Vagina (tissue), 2 donors: ENCODE measurements at regions not wholly inside any gene's neighbourhood (a gene's known extent, or its start where the extent isn't known, plus 50 kb on each side); places are given as distances from the start of the nearest gene placed in this dataset.

ENCODE experiments used
- DNase-seq, 2 donors: peaks; one replicate each; pipeline ENCODE4 v3.0.0-alpha.2; 2017; ENCODE audit errors: extremely low spot score in 2 of 2
- H3K27ac ChIP-seq: fragments of 200-600 bp; sonication (generic); one replicate; pipeline ENCODE4 v1.5.1; 2019
- H3K27me3 ChIP-seq: fragments of 200-600 bp; sonication (generic); one replicate; pipeline ENCODE4 v1.5.1; 2019
- H3K36me3 ChIP-seq, 2 donors: fragments of 200-600 bp; sonication (generic); one replicate each; pipeline ENCODE4 v1.5.1; 2017 to 2019
- H3K4me1 ChIP-seq: fragments of 200-600 bp; sonication (generic); one replicate; pipeline ENCODE4 v1.5.1; 2019
- H3K4me3 ChIP-seq, 2 donors: fragments of 200-600 bp; sonication (generic); 1 replicate in 1 of 2; 2 replicates in 1 of 2; pipeline ENCODE4 v1.5.1; 2016 to 2019
- H3K9me3 ChIP-seq: fragments of 200-600 bp; sonication (generic); one replicate; pipeline ENCODE4 v1.5.1; 2019
- CTCF ChIP-seq, 3 experiments: fragments of 450-650 bp in 2 of 3; fragments of 200-600 bp in 1 of 3; sonication (generic) in 1 of 3; IDR thresholded peaks; one replicate each; pipeline ENCODE4 v1.5.1; 2017 to 2019; ENCODE audit warnings: antibody characterized with exemption in 3 of 3, mild to moderate bottlenecking in 2 of 3, moderate library complexity in 2 of 3
- POLR2A ChIP-seq, 2 donors: fragments of 450-650 bp; IDR thresholded peaks; one replicate each; pipeline ENCODE4 v1.6.1; 2017; ENCODE audit warnings: antibody characterized with exemption in 2 of 2, mild to moderate bottlenecking in 2 of 2, moderate library complexity in 2 of 2
- POLR2AphosphoS5 ChIP-seq, 2 donors: sonication (generic); formaldehyde crosslinking; IDR thresholded peaks; one replicate each; pipeline ENCODE4 v1.9.0; 2017; ENCODE audit warnings: antibody characterized with exemption in 2 of 2, mild to moderate bottlenecking in 2 of 2, low read depth in 1 of 2; ENCODE audit not compliant: insufficient read depth in 1 of 2
- intact Hi-C: fragments of 100-400 bp; cut with DNase I; formaldehyde crosslinking; loops from one replicate; pipeline ENCODE4 v1.15.1; 2023

- TF ChIP-seq CTCF (IDR thresholded peaks at IDR 0.05), result no peak
- no peak for TF ChIP-seq POLR2A (IDR thresholded peaks at IDR 0.05)
- no peak for TF ChIP-seq POLR2AphosphoS5 (IDR thresholded peaks at IDR 0.05; ENCODE audit: insufficient read depth in 1 of 2, low read depth in 1 of 2)
- H3K4me3 ChIP-seq, result no peak overlapping the region
- no peaks in the 10 kb centered on the region for H3K9me3 ChIP-seq
- no peaks in the 10 kb centered on the region for H3K27me3 ChIP-seq
- no peaks in the 10 kb centered on the region for H3K4me1 ChIP-seq
- H3K36me3 ChIP-seq, result no peaks in the 10 kb centered on the region
- no peak overlapping the region for H3K27ac ChIP-seq
- no peak for DNase-seq
- intact Hi-C loops, result no loop called here
Measured at GRCh38 chr5:12217039-12217438, 312.8 kb upstream of the CTNND2 start.

GRCh38 chr5:12214267-12215015 lies 310.2 kb upstream of the CTNND2 start:
- Histone ChIP-seq H3K27ac (no peak overlapping the region), H3K27me3 (no peaks in the 10 kb centered on the region), H3K36me3 (no peaks in the 10 kb centered on the region), H3K4me1 (no peaks in the 10 kb centered on the region), H3K9me3 (no peaks in the 10 kb centered on the region), H3K4me3 (no peak overlapping the region)
- no peak for DNase-seq
- intact Hi-C loops, result no loop called here
- TF ChIP-seq CTCF (IDR thresholded peaks at IDR 0.05) (no peak), POLR2A (IDR thresholded peaks at IDR 0.05) (no peak), POLR2AphosphoS5 (IDR thresholded peaks at IDR 0.05; ENCODE audit: insufficient read depth in 1 of 2, low read depth in 1 of 2) (no peak)

- Histone ChIP-seq H3K27me3 (no peaks in the 10 kb centered on the region), H3K36me3 (no peaks in the 10 kb centered on the region), H3K4me1 (no peaks in the 10 kb centered on the region), H3K27ac (no peak overlapping the region), H3K9me3 (no peaks in the 10 kb centered on the region), H3K4me3 (no peak overlapping the region)
- TF ChIP-seq CTCF (IDR thresholded peaks at IDR 0.05), result no peak
- no peak for TF ChIP-seq POLR2AphosphoS5 (IDR thresholded peaks at IDR 0.05; ENCODE audit: insufficient read depth in 1 of 2, low read depth in 1 of 2)
- TF ChIP-seq POLR2A (IDR thresholded peaks at IDR 0.05), result no peak
- DNase-seq, result no peak
- intact Hi-C loops, result no loop called here
Measured at GRCh38 chr5:12208366-12209100, 304.3 kb upstream of the CTNND2 start.

GRCh38 chr5:12204761-12205160 lies 300.5 kb upstream of the CTNND2 start:
- Histone ChIP-seq H3K27me3 (no peaks in the 10 kb centered on the region), H3K4me3 (no peak overlapping the region), H3K9me3 (no peaks in the 10 kb centered on the region), H3K36me3 (no peaks in the 10 kb centered on the region), H3K27ac (no peak overlapping the region), H3K4me1 (no peaks in the 10 kb centered on the region)
- intact Hi-C loops, result no loop called here
- TF ChIP-seq POLR2AphosphoS5 (IDR thresholded peaks at IDR 0.05; ENCODE audit: insufficient read depth in 1 of 2, low read depth in 1 of 2), result no peak
- DNase-seq, result no peak

- intact Hi-C loops, result no loop called here
- no peaks in the 10 kb centered on the region for H3K36me3 ChIP-seq
- no peak overlapping the region for H3K4me3 ChIP-seq
- H3K4me1 ChIP-seq, result no peaks in the 10 kb centered on the region
- no peaks in the 10 kb centered on the region for H3K27me3 ChIP-seq
- H3K9me3 ChIP-seq, result no peaks in the 10 kb centered on the region
- H3K27ac ChIP-seq, result no peak overlapping the region
- TF ChIP-seq CTCF (IDR thresholded peaks at IDR 0.05) (no peak), POLR2AphosphoS5 (IDR thresholded peaks at IDR 0.05; ENCODE audit: insufficient read depth in 1 of 2, low read depth in 1 of 2) (no peak), POLR2A (IDR thresholded peaks at IDR 0.05) (no peak)
- no peak for DNase-seq
Measured at GRCh38 chr5:12193536-12193935, 289.3 kb upstream of the CTNND2 start.
